PFSK-1 (cell line): ENCODE measurements at regions not wholly inside any gene's neighbourhood (a gene's known extent, or its start where the extent isn't known, plus 50 kb on each side); places are given as distances from the start of the nearest gene placed in this dataset.

ENCODE experiments used
- POLR2AphosphoS5 ChIP-seq: IDR thresholded peaks from 2 replicates; pipeline ENCODE4 v1.6.1; 2012; ENCODE audit warnings: low read depth, mild to moderate bottlenecking, control low read depth, low read length, moderate library complexity
- TAF1 ChIP-seq: IDR thresholded peaks from 2 replicates; pipeline ENCODE4 v1.6.1; 2012; ENCODE audit warnings: low read length, control low read depth, borderline replicate concordance; ENCODE audit not compliant: insufficient read depth
- TF ChIP-seq, protein P1 (sequence below), 2 experiments: IDR thresholded peaks; 2 replicates each; pipeline versions ENCODE4 v1.6.1 to v1.8.0; 2011 to 2012; ENCODE audit warnings: low read depth in 2 of 2, low read length in 2 of 2, control low read depth in 1 of 2, inconsistent platforms in 1 of 2, mild to moderate bottlenecking in 1 of 2, moderate library complexity in 1 of 2; ENCODE audit not compliant: insufficient read depth in 1 of 2

DNA sequence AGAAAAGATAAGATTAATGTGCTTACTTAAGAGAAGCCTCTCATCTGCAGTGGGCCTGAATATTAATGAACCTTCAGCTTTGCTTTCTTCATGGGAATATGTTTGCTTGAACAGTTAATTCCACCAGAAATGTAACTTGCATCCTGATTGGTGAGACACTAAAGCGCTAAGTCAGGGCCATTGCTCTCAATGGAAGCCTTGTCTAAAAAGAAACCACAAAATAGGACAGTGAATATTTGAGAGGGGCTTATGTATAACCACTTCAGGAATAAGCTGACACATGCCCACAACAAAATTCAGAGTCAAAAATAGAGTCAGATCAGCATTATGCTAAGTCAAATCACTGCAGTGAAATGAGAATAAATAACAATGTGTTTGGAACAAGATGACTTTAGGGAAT, 1125.8 kb downstream of the STIM2 start:
- no peak for TF ChIP-seq POLR2AphosphoS5
- TF ChIP-seq, protein P1, sequence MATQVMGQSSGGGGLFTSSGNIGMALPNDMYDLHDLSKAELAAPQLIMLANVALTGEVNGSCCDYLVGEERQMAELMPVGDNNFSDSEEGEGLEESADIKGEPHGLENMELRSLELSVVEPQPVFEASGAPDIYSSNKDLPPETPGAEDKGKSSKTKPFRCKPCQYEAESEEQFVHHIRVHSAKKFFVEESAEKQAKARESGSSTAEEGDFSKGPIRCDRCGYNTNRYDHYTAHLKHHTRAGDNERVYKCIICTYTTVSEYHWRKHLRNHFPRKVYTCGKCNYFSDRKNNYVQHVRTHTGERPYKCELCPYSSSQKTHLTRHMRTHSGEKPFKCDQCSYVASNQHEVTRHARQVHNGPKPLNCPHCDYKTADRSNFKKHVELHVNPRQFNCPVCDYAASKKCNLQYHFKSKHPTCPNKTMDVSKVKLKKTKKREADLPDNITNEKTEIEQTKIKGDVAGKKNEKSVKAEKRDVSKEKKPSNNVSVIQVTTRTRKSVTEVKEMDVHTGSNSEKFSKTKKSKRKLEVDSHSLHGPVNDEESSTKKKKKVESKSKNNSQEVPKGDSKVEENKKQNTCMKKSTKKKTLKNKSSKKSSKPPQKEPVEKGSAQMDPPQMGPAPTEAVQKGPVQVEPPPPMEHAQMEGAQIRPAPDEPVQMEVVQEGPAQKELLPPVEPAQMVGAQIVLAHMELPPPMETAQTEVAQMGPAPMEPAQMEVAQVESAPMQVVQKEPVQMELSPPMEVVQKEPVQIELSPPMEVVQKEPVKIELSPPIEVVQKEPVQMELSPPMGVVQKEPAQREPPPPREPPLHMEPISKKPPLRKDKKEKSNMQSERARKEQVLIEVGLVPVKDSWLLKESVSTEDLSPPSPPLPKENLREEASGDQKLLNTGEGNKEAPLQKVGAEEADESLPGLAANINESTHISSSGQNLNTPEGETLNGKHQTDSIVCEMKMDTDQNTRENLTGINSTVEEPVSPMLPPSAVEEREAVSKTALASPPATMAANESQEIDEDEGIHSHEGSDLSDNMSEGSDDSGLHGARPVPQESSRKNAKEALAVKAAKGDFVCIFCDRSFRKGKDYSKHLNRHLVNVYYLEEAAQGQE (IDR thresholded peaks at IDR 0.05; ENCODE audit: insufficient read depth in 1 of 2, low read depth in 2 of 2, low read length in 2 of 2), result no peak
- no peak for TF ChIP-seq TAF1
